SK-N-SH treated with all-trans-retinoic acid at 6 μM for 48 hours (cell line): ENCODE measurements at regions not wholly inside any gene's neighbourhood (a gene's known extent, or its start where the extent isn't known, plus 50 kb on each side); places are given as distances from the start of the nearest gene placed in this dataset.

Experiments used
- ATAC-seq: fragments of 200-7000 bp; cut with Tn5 transposase; 3 replicates; pipeline ENCODE4 v1.9.1; 2020; ENCODE audit warnings: mild to moderate bottlenecking, moderate library complexity
- ARNTL ChIP-seq: fragments of 450-650 bp; formaldehyde crosslinking; IDR thresholded peaks from 2 replicates; pipeline ENCODE4 v1.5.0; 2020; ENCODE audit warnings: low read depth, mild to moderate bottlenecking, moderate library complexity, borderline replicate concordance
- BACH2 ChIP-seq: fragments of 250-450 bp; sonication (Bioruptor Pico); IDR thresholded peaks from 2 replicates; pipeline ENCODE4 v1.9.0; 2021; ENCODE audit warnings: mild to moderate bottlenecking, borderline replicate concordance
- CREB5 ChIP-seq: fragments of 250-450 bp; sonication (Bioruptor Pico); IDR thresholded peaks from 2 replicates; pipeline ENCODE4 v1.5.1; 2020; ENCODE audit warnings: low read depth, mild to moderate bottlenecking, moderate library complexity
- CSDC2 ChIP-seq: fragments of 250-450 bp; sonication (Bioruptor Pico); IDR thresholded peaks from 2 replicates; pipeline ENCODE4 v1.5.0; 2020; ENCODE audit warnings: mild to moderate bottlenecking, moderate library complexity
- ESRRG ChIP-seq: fragments of 250-450 bp; sonication (Bioruptor Pico); IDR thresholded peaks from 2 replicates; pipeline ENCODE4 v1.6.1; 2021; ENCODE audit warnings: mild to moderate bottlenecking
- GLIS3 ChIP-seq: fragments of 250-450 bp; sonication (Bioruptor Pico); IDR thresholded peaks from 2 replicates; pipeline ENCODE4 v1.5.0; 2020; ENCODE audit warnings: mild to moderate bottlenecking, moderate library complexity
- ISL1 ChIP-seq: fragments of 250-450 bp; sonication (Bioruptor Pico); IDR thresholded peaks from 2 replicates; pipeline ENCODE4 v2.1.2; 2022; ENCODE audit warnings: mild to moderate bottlenecking, moderate library complexity
- OSR1 ChIP-seq: fragments of 250-450 bp; sonication (Bioruptor Pico); IDR thresholded peaks from 2 replicates; pipeline ENCODE4 v1.8.0; 2022; ENCODE audit warnings: moderate library complexity, mild to moderate bottlenecking, inconsistent platforms
- PPARA ChIP-seq: fragments of 250-450 bp; sonication (Bioruptor Pico); IDR thresholded peaks from 2 replicates; pipeline ENCODE4 v1.5.0; 2020; ENCODE audit warnings: mild to moderate bottlenecking, borderline replicate concordance
- RARB ChIP-seq: fragments of 250-450 bp; sonication (Bioruptor Pico); IDR thresholded peaks from 2 replicates; pipeline ENCODE4 v1.8.0; 2021; ENCODE audit warnings: mild to moderate bottlenecking, moderate library complexity
- SNAI2 ChIP-seq: fragments of 250-450 bp; sonication (Bioruptor Pico); IDR thresholded peaks from 2 replicates; pipeline ENCODE4 v1.5.0; 2020; ENCODE audit warnings: mild to moderate bottlenecking, moderate library complexity
- TCF4 ChIP-seq: fragments of 250-450 bp; sonication (Bioruptor Pico); IDR thresholded peaks from 2 replicates; pipeline ENCODE4 v1.8.0; 2021; ENCODE audit warnings: mild to moderate bottlenecking, moderate library complexity, borderline replicate concordance
- TOX ChIP-seq: fragments of 250-450 bp; sonication (Bioruptor Pico); IDR thresholded peaks from 2 replicates; pipeline ENCODE4 v1.8.0; 2021; ENCODE audit warnings: mild to moderate bottlenecking, moderate library complexity, borderline replicate concordance
- TSHZ2 ChIP-seq: fragments of 250-450 bp; sonication (Bioruptor Pico); IDR thresholded peaks from 2 replicates; pipeline ENCODE4 v1.5.0; 2020; ENCODE audit warnings: mild to moderate bottlenecking, moderate library complexity
- ZC3H10 ChIP-seq: fragments of 250-450 bp; sonication (Bioruptor Pico); IDR thresholded peaks from 2 replicates; pipeline ENCODE4 v1.5.1; 2021; ENCODE audit warnings: mild to moderate bottlenecking, moderate library complexity
- ZFP30 ChIP-seq: fragments of 450-650 bp; formaldehyde crosslinking; IDR thresholded peaks from 2 replicates; pipeline ENCODE4 v1.5.0; 2022; ENCODE audit warnings: mild to moderate bottlenecking, moderate library complexity
- ZNF565 ChIP-seq: fragments of 450-650 bp; formaldehyde crosslinking; conservative IDR thresholded peaks from 2 replicates; pipeline ENCODE4 v1.5.0; 2020; ENCODE audit warnings: low read depth, mild to moderate bottlenecking, moderate library complexity
- ZNF70 ChIP-seq: fragments of 450-650 bp; formaldehyde crosslinking; IDR thresholded peaks from 2 replicates; pipeline ENCODE4 v1.5.0; 2020; ENCODE audit warnings: mild to moderate bottlenecking, moderate library complexity
- ZNF8 ChIP-seq: fragments of 450-650 bp; formaldehyde crosslinking; IDR thresholded peaks from 2 replicates; pipeline ENCODE4 v1.5.0; 2020; ENCODE audit warnings: mild to moderate bottlenecking, moderate library complexity
- TF ChIP-seq, protein P1 (sequence below): fragments of 250-450 bp; sonication (Bioruptor Pico); IDR thresholded peaks from 2 replicates; pipeline ENCODE4 v1.8.0; 2021; ENCODE audit warnings: low read depth, mild to moderate bottlenecking, moderate library complexity, borderline replicate concordance
- TF ChIP-seq, protein P2 (sequence below): fragments of 250-450 bp; sonication (Bioruptor Pico); IDR thresholded peaks from 2 replicates; pipeline ENCODE4 v1.5.1; 2021; ENCODE audit warnings: mild to moderate bottlenecking, moderate library complexity

- ATAC-seq = no peak
- TF ChIP-seq ARNTL (CRISPR knock-in tag) = no peak
- no peak for TF ChIP-seq BACH2 (CRISPR knock-in tag)
Observed at GRCh38 chr16:54605536-54606066, 319.0 kb upstream of the IRX3 start.

GRCh38 chr16:54602666-54603065 lies 316.1 kb upstream of the IRX3 start:
- TF ChIP-seq SNAI2 (CRISPR knock-in tag) = no peak
- no peak for TF ChIP-seq ZFP30 (CRISPR knock-in tag)
- no peak for TF ChIP-seq ZNF565 (CRISPR knock-in tag)
- no peak for TF ChIP-seq CREB5 (CRISPR knock-in tag)
- TF ChIP-seq OSR1 (CRISPR knock-in tag) = no peak
- TF ChIP-seq, protein P1, sequence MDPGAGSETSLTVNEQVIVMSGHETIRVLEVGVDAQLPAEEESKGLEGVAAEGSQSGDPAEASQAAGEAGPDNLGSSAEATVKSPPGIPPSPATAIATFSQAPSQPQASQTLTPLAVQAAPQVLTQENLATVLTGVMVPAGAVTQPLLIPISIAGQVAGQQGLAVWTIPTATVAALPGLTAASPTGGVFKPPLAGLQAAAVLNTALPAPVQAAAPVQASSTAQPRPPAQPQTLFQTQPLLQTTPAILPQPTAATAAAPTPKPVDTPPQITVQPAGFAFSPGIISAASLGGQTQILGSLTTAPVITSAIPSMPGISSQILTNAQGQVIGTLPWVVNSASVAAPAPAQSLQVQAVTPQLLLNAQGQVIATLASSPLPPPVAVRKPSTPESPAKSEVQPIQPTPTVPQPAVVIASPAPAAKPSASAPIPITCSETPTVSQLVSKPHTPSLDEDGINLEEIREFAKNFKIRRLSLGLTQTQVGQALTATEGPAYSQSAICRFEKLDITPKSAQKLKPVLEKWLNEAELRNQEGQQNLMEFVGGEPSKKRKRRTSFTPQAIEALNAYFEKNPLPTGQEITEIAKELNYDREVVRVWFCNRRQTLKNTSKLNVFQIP (CRISPR knock-in tag) = no peak
- TF ChIP-seq TOX = no peak
- TF ChIP-seq TCF4 (CRISPR knock-in tag) = no peak
- TF ChIP-seq RARB (CRISPR knock-in tag) = no peak
- no peak for TF ChIP-seq ARNTL (CRISPR knock-in tag)
- TF ChIP-seq PPARA (CRISPR knock-in tag) = no peak
- TF ChIP-seq, protein P2, sequence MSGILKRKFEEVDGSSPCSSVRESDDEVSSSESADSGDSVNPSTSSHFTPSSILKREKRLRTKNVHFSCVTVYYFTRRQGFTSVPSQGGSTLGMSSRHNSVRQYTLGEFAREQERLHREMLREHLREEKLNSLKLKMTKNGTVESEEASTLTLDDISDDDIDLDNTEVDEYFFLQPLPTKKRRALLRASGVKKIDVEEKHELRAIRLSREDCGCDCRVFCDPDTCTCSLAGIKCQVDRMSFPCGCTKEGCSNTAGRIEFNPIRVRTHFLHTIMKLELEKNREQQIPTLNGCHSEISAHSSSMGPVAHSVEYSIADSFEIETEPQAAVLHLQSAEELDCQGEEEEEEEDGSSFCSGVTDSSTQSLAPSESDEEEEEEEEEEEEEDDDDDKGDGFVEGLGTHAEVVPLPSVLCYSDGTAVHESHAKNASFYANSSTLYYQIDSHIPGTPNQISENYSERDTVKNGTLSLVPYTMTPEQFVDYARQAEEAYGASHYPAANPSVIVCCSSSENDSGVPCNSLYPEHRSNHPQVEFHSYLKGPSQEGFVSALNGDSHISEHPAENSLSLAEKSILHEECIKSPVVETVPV (CRISPR knock-in tag) = no peak
- TF ChIP-seq ZNF8 (CRISPR knock-in tag) = no peak
- TF ChIP-seq TSHZ2 (CRISPR knock-in tag) = no peak
- TF ChIP-seq CSDC2 (CRISPR knock-in tag) = no peak
- no peak for TF ChIP-seq GLIS3 (CRISPR knock-in tag)
- TF ChIP-seq ESRRG = no peak
- TF ChIP-seq ZNF70 (CRISPR knock-in tag) = no peak
- no peak for TF ChIP-seq BACH2 (CRISPR knock-in tag)
- TF ChIP-seq, all 23 proteins: peak for 0

DNA sequence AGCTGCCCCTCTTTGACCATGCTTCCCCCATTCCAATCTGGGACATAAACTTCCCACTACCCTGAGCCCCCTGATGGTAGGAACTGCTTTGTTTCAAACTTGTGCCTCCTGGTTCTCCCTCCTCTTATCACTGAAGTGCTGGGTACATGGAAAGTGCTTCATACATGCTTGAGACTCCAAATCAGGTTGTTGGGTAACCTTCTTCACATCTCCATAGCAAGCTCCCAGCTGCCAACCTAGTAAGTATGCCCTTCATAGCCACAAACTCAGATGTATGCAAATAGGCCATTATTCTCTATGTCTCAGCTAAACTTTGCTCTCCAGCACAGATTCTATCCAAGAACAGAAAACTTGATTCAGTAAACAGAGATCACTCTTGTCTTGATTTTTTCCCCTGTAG lies 310.6 kb upstream of the IRX3 start:
- no peak for ATAC-seq
- TF ChIP-seq SNAI2 (CRISPR knock-in tag) = no peak
- no peak for TF ChIP-seq GLIS3 (CRISPR knock-in tag)
- no peak for TF ChIP-seq CREB5 (CRISPR knock-in tag)
- TF ChIP-seq ISL1 (CRISPR knock-in tag) = no peak
- no peak for TF ChIP-seq RARB (CRISPR knock-in tag)
- no peak for TF ChIP-seq ZNF70 (CRISPR knock-in tag)
- TF ChIP-seq, protein P1 (CRISPR knock-in tag) = no peak
- no peak for TF ChIP-seq ZC3H10
- TF ChIP-seq BACH2 (CRISPR knock-in tag) = no peak
- TF ChIP-seq PPARA (CRISPR knock-in tag) = no peak
- no peak for TF ChIP-seq TSHZ2 (CRISPR knock-in tag)
- no peak for TF ChIP-seq CSDC2 (CRISPR knock-in tag)
- no peak for TF ChIP-seq ARNTL (CRISPR knock-in tag)

More at GRCh38 chr16:54602666-54603065, 316.1 kb upstream of the IRX3 start:
- no peak for ATAC-seq
